Endodermal cell (in vitro differentiated cells): ENCODE measurements at regions not wholly inside any gene's neighbourhood (a gene's known extent, or its start where the extent isn't known, plus 50 kb on each side); places are given as distances from the start of the nearest gene placed in this dataset.

Source experiments
- DNase-seq: peaks from one replicate; pipeline ENCODE4 v3.0.0-alpha.2; 2017
- H3K27ac ChIP-seq: 2 replicates; pipeline ENCODE4 v1.5.1; 2013; ENCODE audit warnings: mild to moderate bottlenecking, low read depth, low read length, moderate library complexity
- H3K27me3 ChIP-seq: 2 replicates; pipeline ENCODE4 v1.6.1; 2013; ENCODE audit warnings: mild to moderate bottlenecking, low read length, moderate library complexity; ENCODE audit not compliant: insufficient read depth, control insufficient read depth, poor library complexity, severe bottlenecking
- H3K36me3 ChIP-seq: 2 replicates; pipeline ENCODE4 v1.7.0; 2013; ENCODE audit warnings: mild to moderate bottlenecking, low read length, moderate library complexity; ENCODE audit not compliant: control insufficient read depth, insufficient read depth
- H3K4me1 ChIP-seq: one replicate; pipeline ENCODE4 v1.7.0; 2013; ENCODE audit warnings: low read length; ENCODE audit not compliant: control insufficient read depth, insufficient read depth
- H3K4me3 ChIP-seq: 2 replicates; pipeline ENCODE4 v1.5.1; 2013; ENCODE audit warnings: mild to moderate bottlenecking, low read length, moderate library complexity
- H3K9ac ChIP-seq: 2 replicates; pipeline ENCODE4 v1.6.1; 2013; ENCODE audit warnings: mild to moderate bottlenecking, low read length, moderate library complexity; ENCODE audit not compliant: poor library complexity, severe bottlenecking; ENCODE audit errors: extremely low read depth
- H3K9me3 ChIP-seq: 2 replicates; pipeline ENCODE4 v1.6.1; 2013; ENCODE audit warnings: mild to moderate bottlenecking, low read length, moderate library complexity; ENCODE audit not compliant: control insufficient read depth
- H3K27ac Mint-ChIP-seq: 2 replicates; pipeline ENCODE4 v1.8.0; 2020; ENCODE audit warnings: mixed read lengths
- H3K27me3 Mint-ChIP-seq: 2 replicates; pipeline ENCODE4 v1.8.0; 2021; ENCODE audit warnings: mild to moderate bottlenecking, mixed read lengths; ENCODE audit not compliant: insufficient read depth
- H3K36me3 Mint-ChIP-seq: 2 replicates; pipeline ENCODE4 v1.8.0; 2020; ENCODE audit warnings: low read depth, mixed read lengths
- H3K4me1 Mint-ChIP-seq: 2 replicates; pipeline ENCODE4 v1.8.0; 2020; ENCODE audit warnings: mixed read lengths
- H3K4me3 Mint-ChIP-seq: 2 replicates; pipeline ENCODE4 v1.8.0; 2020; ENCODE audit warnings: mild to moderate bottlenecking, moderate library complexity, mixed read lengths
- H3K9me3 Mint-ChIP-seq: 2 replicates; pipeline ENCODE4 v1.8.0; 2020; ENCODE audit warnings: mild to moderate bottlenecking, mixed read lengths
- CTCF ChIP-seq: fragments of 200-600 bp; sonication (generic); conservative IDR thresholded peaks from 2 replicates; pipeline ENCODE4 v1.5.0; 2021; ENCODE audit warnings: antibody characterized with exemption, mild to moderate bottlenecking
- WGBS, 2 experiments: methylation state at CpG; one replicate each; pipeline versions ENCODE4 v1.1.5 to v1.1.7; 2013; ENCODE audit warnings: missing lambda C conversion rate in 2 of 2, mixed read lengths in 1 of 2; ENCODE audit not compliant: insufficient coverage in 1 of 2, insufficient read length in 1 of 2; 5-methylcytosine and 5-hydroxymethylcytosine counted together

DNA sequence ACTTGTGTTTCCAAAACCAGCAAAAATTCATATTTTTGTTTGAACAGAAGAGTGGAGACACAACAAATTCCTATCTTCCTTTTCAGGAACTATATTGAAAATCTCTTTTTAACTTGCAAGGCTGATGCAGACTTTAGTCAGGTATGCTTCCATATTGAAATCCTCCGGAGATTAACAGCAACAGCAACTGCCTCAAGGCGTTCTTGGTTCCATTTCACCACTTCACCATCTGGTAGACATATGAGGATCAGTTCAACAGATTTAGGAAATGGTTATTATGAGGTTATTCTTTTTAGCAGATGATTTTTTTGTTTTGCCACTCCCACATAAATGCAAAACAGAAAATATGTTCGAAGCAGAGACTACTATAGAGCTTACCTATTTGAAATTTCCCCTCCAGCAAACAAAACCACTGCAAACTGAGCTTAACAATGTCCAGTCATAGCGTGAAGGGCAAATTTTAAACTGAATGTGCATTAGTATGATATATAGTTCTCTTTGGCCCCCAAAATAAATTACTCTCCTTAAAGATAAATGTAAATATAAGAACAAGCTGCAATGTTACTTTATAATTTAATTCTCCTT is 520.5 kb upstream of the ADGRB3 start:
- no peak overlapping the region for H3K4me3 Mint-ChIP-seq
- TF ChIP-seq CTCF = no peak
- Histone ChIP-seq H3K9me3 (no peaks in the 10 kb centered on the region), H3K4me1 (no peaks in the 10 kb centered on the region), H3K4me3 (no peak overlapping the region), H3K27ac (no peak overlapping the region), H3K27me3 (no peaks in the 10 kb centered on the region), H3K9ac (no peak overlapping the region), H3K36me3 (no peaks in the 10 kb centered on the region)
- no peaks in the 10 kb centered on the region for H3K27me3 Mint-ChIP-seq
- no peak for DNase-seq
- no peaks in the 10 kb centered on the region for H3K4me1 Mint-ChIP-seq
- H3K9me3 Mint-ChIP-seq = peaks cover 1% of the 10 kb centered on the region
- 93 to 100% methylated on average over 2 to 3 of the region's 4 CpGs for WGBS, 2 experiments
- no peaks in the 10 kb centered on the region for H3K36me3 Mint-ChIP-seq
- H3K27ac Mint-ChIP-seq = no peak overlapping the region

GRCh38 chr6:68108233-68108835 is 526.7 kb upstream of the ADGRB3 start:
- Histone ChIP-seq H3K9ac (no peak overlapping the region), H3K9me3 (no peaks in the 10 kb centered on the region), H3K4me1 (no peaks in the 10 kb centered on the region), H3K27me3 (no peaks in the 10 kb centered on the region), H3K4me3 (no peak overlapping the region), H3K27ac (no peak overlapping the region), H3K36me3 (no peaks in the 10 kb centered on the region)
- H3K4me1 Mint-ChIP-seq = peaks cover 4% of the 10 kb centered on the region
- no peaks in the 10 kb centered on the region for H3K36me3 Mint-ChIP-seq
- WGBS, 2 experiments = 82 to 86% methylated on average over 1 to 2 of the region's 2 CpGs
- no peaks in the 10 kb centered on the region for H3K27me3 Mint-ChIP-seq
- peak overlapping the region; percentile 61 for H3K27ac Mint-ChIP-seq
- no peak for DNase-seq
- no peak overlapping the region for H3K4me3 Mint-ChIP-seq
- no peak for TF ChIP-seq CTCF
- H3K9me3 Mint-ChIP-seq = no peaks in the 10 kb centered on the region

- TF ChIP-seq CTCF = no peak
- H3K9me3 ChIP-seq = no peaks in the 10 kb centered on the region
- no peaks in the 10 kb centered on the region for H3K27me3 Mint-ChIP-seq
- H3K27ac Mint-ChIP-seq = no peak overlapping the region
- H3K4me3 Mint-ChIP-seq = no peak overlapping the region
- H3K4me3 ChIP-seq = no peak overlapping the region
- no peak overlapping the region for H3K9ac ChIP-seq
- no peaks in the 10 kb centered on the region for H3K4me1 ChIP-seq
- no peaks in the 10 kb centered on the region for H3K36me3 Mint-ChIP-seq
- no peaks in the 10 kb centered on the region for H3K9me3 Mint-ChIP-seq
- H3K27me3 ChIP-seq = no peaks in the 10 kb centered on the region
- no peaks in the 10 kb centered on the region for H3K36me3 ChIP-seq
- no peak overlapping the region for H3K27ac ChIP-seq
- no peak for DNase-seq
- H3K4me1 Mint-ChIP-seq = no peaks in the 10 kb centered on the region
Observed at GRCh38 chr6:68094070-68094469, 541.0 kb upstream of the ADGRB3 start.
